MM.1S (cell line): ENCODE measurements at regions not wholly inside any gene's neighbourhood (a gene's known extent, or its start where the extent isn't known, plus 50 kb on each side); places are given as distances from the start of the nearest gene placed in this dataset.

Experiments used
- DNase-seq: peaks from one replicate; pipeline ENCODE4 v3.0.0-alpha.2; 2015
- H2AFZ ChIP-seq: fragments of 300-600 bp; sonication (generic); 2 replicates; pipeline ENCODE4 v1.6.0; 2016; ENCODE audit warnings: antibody characterized with exemption, low read length
- H3F3A ChIP-seq: fragments of 300-600 bp; sonication (generic); 2 replicates; pipeline ENCODE4 v1.6.1; 2016; ENCODE audit warnings: mild to moderate bottlenecking, antibody characterized with exemption, low read length, moderate library complexity, mixed read lengths; ENCODE audit not compliant: insufficient read depth
- H3K27ac ChIP-seq: fragments of 300-600 bp; sonication (generic); 2 replicates; pipeline ENCODE4 v1.5.1; 2016; ENCODE audit warnings: mild to moderate bottlenecking, low read length
- H3K27me3 ChIP-seq: fragments of 300-600 bp; sonication (generic); replicated peaks from 2 replicates; pipeline ENCODE4 v1.6.0; 2016; ENCODE audit warnings: low read length; ENCODE audit not compliant: insufficient read depth
- H3K36me3 ChIP-seq: fragments of 300-600 bp; sonication (generic); replicated peaks from 2 replicates; pipeline ENCODE4 v1.6.1; 2016; ENCODE audit warnings: mild to moderate bottlenecking, low read length, mixed read lengths; ENCODE audit not compliant: insufficient read depth
- H3K4me1 ChIP-seq: fragments of 300-600 bp; sonication (generic); 2 replicates; pipeline ENCODE4 v1.6.1; 2016; ENCODE audit warnings: low read length, mixed read lengths
- H3K4me2 ChIP-seq: fragments of 300-600 bp; sonication (generic); 2 replicates; pipeline ENCODE4 v1.6.0; 2016; ENCODE audit warnings: low read depth, low read length
- H3K4me3 ChIP-seq: fragments of 300-600 bp; sonication (generic); 2 replicates; pipeline ENCODE4 v1.5.1; 2016; ENCODE audit warnings: low read length, mixed read lengths
- H3K79me2 ChIP-seq: fragments of 300-600 bp; sonication (generic); 2 replicates; pipeline ENCODE4 v1.6.1; 2016; ENCODE audit warnings: mixed run types, low read length, mixed read lengths
- H3K9ac ChIP-seq: fragments of 300-600 bp; sonication (generic); 2 replicates; pipeline ENCODE4 v1.6.1; 2016; ENCODE audit warnings: low read length, mixed read lengths
- H3K9me2 ChIP-seq: fragments of 300-600 bp; sonication (generic); replicated peaks from 2 replicates; pipeline ENCODE4 v1.6.1; 2016; ENCODE audit warnings: mild to moderate bottlenecking, low read length, mixed read lengths; ENCODE audit not compliant: insufficient read depth
- H3K9me3 ChIP-seq: fragments of 300-600 bp; sonication (generic); replicated peaks from 2 replicates; pipeline ENCODE4 v1.6.1; 2016; ENCODE audit warnings: mild to moderate bottlenecking, low read length, mixed read lengths; ENCODE audit not compliant: insufficient read depth
- H4K20me1 ChIP-seq: fragments of 300-600 bp; sonication (generic); 2 replicates; pipeline ENCODE4 v1.6.1; 2016; ENCODE audit warnings: mild to moderate bottlenecking, low read length, moderate library complexity, mixed read lengths; ENCODE audit not compliant: insufficient read depth
- CTCF ChIP-seq: fragments of 300-600 bp; sonication (generic); IDR thresholded peaks from 2 replicates; pipeline ENCODE4 v1.5.1; 2016; ENCODE audit warnings: antibody characterized with exemption, low read length, mixed read lengths
- EZH2 ChIP-seq: fragments of 300-600 bp; sonication (generic); optimal IDR thresholded peaks from 2 replicates; pipeline ENCODE3; 2017; ENCODE audit warnings: low read depth, mild to moderate bottlenecking, antibody characterized with exemption, low read length, mixed read lengths
- EZH2phosphoT487 ChIP-seq: fragments of 300-600 bp; sonication (generic); IDR thresholded peaks from 2 replicates; pipeline ENCODE4 v1.6.1; 2018; ENCODE audit warnings: antibody characterized with exemption, low read length

GRCh38 chr5:3340471-3340870 lies 255.2 kb upstream of the IRX1 start:
- H4K20me1 ChIP-seq: no peaks in the 10 kb centered on the region

GRCh38 chr5:3339798-3340115 lies 255.9 kb upstream of the IRX1 start:
- no peaks in the 10 kb centered on the region for H3K4me1 ChIP-seq
- H2AFZ ChIP-seq: no peak overlapping the region
- H3K9ac ChIP-seq: no peak overlapping the region
- H3K36me3 ChIP-seq: no peaks in the 10 kb centered on the region
- no peaks in the 10 kb centered on the region for H3K9me3 ChIP-seq
- no peaks in the 10 kb centered on the region for H3F3A ChIP-seq
- H3K4me2 ChIP-seq: no peak overlapping the region
- no peaks in the 10 kb centered on the region for H3K27me3 ChIP-seq
- no peak overlapping the region for H3K27ac ChIP-seq
- no peaks in the 10 kb centered on the region for H4K20me1 ChIP-seq
- H3K79me2 ChIP-seq: no peaks in the 10 kb centered on the region
- TF ChIP-seq EZH2 (no peak), EZH2phosphoT487 (no peak), CTCF (no peak)
- H3K9me2 ChIP-seq: no peaks in the 10 kb centered on the region
- H3K4me3 ChIP-seq: no peak overlapping the region
- no peak for DNase-seq

More at GRCh38 chr5:3340471-3340870, 255.2 kb upstream of the IRX1 start:
- H3K27ac ChIP-seq: no peak overlapping the region
- TF ChIP-seq EZH2 (no peak), CTCF (no peak), EZH2phosphoT487 (no peak)
- no peak overlapping the region for H3K9ac ChIP-seq
- no peaks in the 10 kb centered on the region for H3K4me1 ChIP-seq
- H2AFZ ChIP-seq: no peak overlapping the region
- no peaks in the 10 kb centered on the region for H3K27me3 ChIP-seq
- H3F3A ChIP-seq: no peaks in the 10 kb centered on the region
- DNase-seq: no peak
- no peak overlapping the region for H3K4me2 ChIP-seq
- H3K4me3 ChIP-seq: no peak overlapping the region
- H3K36me3 ChIP-seq: no peaks in the 10 kb centered on the region
- H3K9me2 ChIP-seq: no peaks in the 10 kb centered on the region
- no peaks in the 10 kb centered on the region for H3K79me2 ChIP-seq
- no peaks in the 10 kb centered on the region for H3K9me3 ChIP-seq

GRCh38 chr5:3339092-3339797 lies 256.4 kb upstream of the IRX1 start:
- Histone ChIP-seq H3K4me3 (no peak overlapping the region), H3K9me3 (no peaks in the 10 kb centered on the region), H3K4me2 (no peak overlapping the region), H3K79me2 (no peaks in the 10 kb centered on the region), H3K27ac (no peak overlapping the region), H3K27me3 (no peaks in the 10 kb centered on the region), H2AFZ (no peak overlapping the region), H3F3A (no peaks in the 10 kb centered on the region), H3K36me3 (no peaks in the 10 kb centered on the region), H3K4me1 (no peaks in the 10 kb centered on the region), H3K9me2 (no peaks in the 10 kb centered on the region), H3K9ac (no peak overlapping the region), H4K20me1 (no peaks in the 10 kb centered on the region)
- TF ChIP-seq CTCF (no peak), EZH2 (no peak), EZH2phosphoT487 (no peak)
- no peak for DNase-seq
